Vagina (tissue), 2 donors: ENCODE measurements at regions not wholly inside any gene's neighbourhood (a gene's known extent, or its start where the extent isn't known, plus 50 kb on each side); places are given as distances from the start of the nearest gene placed in this dataset.

ENCODE experiments used
- DNase-seq, 2 donors: peaks; one replicate each; pipeline ENCODE4 v3.0.0-alpha.2; 2017; ENCODE audit errors: extremely low spot score in 2 of 2
- H3K27ac ChIP-seq: fragments of 200-600 bp; sonication (generic); one replicate; pipeline ENCODE4 v1.5.1; 2019
- H3K27me3 ChIP-seq: fragments of 200-600 bp; sonication (generic); one replicate; pipeline ENCODE4 v1.5.1; 2019
- H3K36me3 ChIP-seq, 2 donors: fragments of 200-600 bp; sonication (generic); one replicate each; pipeline ENCODE4 v1.5.1; 2017 to 2019
- H3K4me1 ChIP-seq: fragments of 200-600 bp; sonication (generic); one replicate; pipeline ENCODE4 v1.5.1; 2019
- H3K4me3 ChIP-seq, 2 donors: fragments of 200-600 bp; sonication (generic); 1 replicate in 1 of 2; 2 replicates in 1 of 2; pipeline ENCODE4 v1.5.1; 2016 to 2019
- H3K9me3 ChIP-seq: fragments of 200-600 bp; sonication (generic); one replicate; pipeline ENCODE4 v1.5.1; 2019
- POLR2A ChIP-seq, 2 donors: fragments of 450-650 bp; IDR thresholded peaks; one replicate each; pipeline ENCODE4 v1.6.1; 2017; ENCODE audit warnings: antibody characterized with exemption in 2 of 2, mild to moderate bottlenecking in 2 of 2, moderate library complexity in 2 of 2
- POLR2AphosphoS5 ChIP-seq, 2 donors: sonication (generic); formaldehyde crosslinking; IDR thresholded peaks; one replicate each; pipeline ENCODE4 v1.9.0; 2017; ENCODE audit warnings: antibody characterized with exemption in 2 of 2, mild to moderate bottlenecking in 2 of 2, low read depth in 1 of 2; ENCODE audit not compliant: insufficient read depth in 1 of 2
- intact Hi-C: fragments of 100-400 bp; cut with DNase I; formaldehyde crosslinking; loops from one replicate; pipeline ENCODE4 v1.15.1; 2023
- TF ChIP-seq, protein P1 (sequence below), 3 experiments: fragments of 450-650 bp in 2 of 3; fragments of 200-600 bp in 1 of 3; sonication (generic) in 1 of 3; IDR thresholded peaks; one replicate each; pipeline ENCODE4 v1.5.1; 2017 to 2019; ENCODE audit warnings: antibody characterized with exemption in 3 of 3, mild to moderate bottlenecking in 2 of 3, moderate library complexity in 2 of 3

DNA sequence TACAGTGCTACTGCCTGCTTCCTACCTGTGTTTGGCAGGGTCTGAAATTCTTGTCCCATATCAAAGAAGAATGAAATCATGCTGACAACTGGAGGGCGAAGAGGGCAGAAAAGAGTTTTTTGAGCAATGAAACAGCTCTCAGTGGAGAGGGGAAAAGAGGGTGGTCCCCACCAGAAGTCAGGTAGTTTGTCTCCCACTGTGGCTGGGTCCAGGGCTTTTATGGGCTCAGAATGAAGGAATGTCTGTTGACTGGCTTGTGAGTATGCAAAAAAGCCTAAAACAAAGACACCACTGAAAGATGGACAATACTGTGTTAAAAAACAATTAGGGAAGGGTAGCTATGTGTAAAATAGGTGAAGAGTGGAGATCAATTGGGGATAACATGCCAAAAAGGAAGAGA lies 115.0 kb downstream of the ADAM29 start:
- no peak for DNase-seq
- no peak overlapping the region for H3K4me3 ChIP-seq
- H3K27me3 ChIP-seq, result no peaks in the 10 kb centered on the region
- intact Hi-C loops, result no loop called here
- H3K36me3 ChIP-seq, result no peaks in the 10 kb centered on the region
- H3K27ac ChIP-seq, result no peak overlapping the region
- H3K4me1 ChIP-seq, result no peaks in the 10 kb centered on the region
- H3K9me3 ChIP-seq, result no peaks in the 10 kb centered on the region
- TF ChIP-seq, protein P1, sequence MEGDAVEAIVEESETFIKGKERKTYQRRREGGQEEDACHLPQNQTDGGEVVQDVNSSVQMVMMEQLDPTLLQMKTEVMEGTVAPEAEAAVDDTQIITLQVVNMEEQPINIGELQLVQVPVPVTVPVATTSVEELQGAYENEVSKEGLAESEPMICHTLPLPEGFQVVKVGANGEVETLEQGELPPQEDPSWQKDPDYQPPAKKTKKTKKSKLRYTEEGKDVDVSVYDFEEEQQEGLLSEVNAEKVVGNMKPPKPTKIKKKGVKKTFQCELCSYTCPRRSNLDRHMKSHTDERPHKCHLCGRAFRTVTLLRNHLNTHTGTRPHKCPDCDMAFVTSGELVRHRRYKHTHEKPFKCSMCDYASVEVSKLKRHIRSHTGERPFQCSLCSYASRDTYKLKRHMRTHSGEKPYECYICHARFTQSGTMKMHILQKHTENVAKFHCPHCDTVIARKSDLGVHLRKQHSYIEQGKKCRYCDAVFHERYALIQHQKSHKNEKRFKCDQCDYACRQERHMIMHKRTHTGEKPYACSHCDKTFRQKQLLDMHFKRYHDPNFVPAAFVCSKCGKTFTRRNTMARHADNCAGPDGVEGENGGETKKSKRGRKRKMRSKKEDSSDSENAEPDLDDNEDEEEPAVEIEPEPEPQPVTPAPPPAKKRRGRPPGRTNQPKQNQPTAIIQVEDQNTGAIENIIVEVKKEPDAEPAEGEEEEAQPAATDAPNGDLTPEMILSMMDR (IDR thresholded peaks at IDR 0.05), result no peak

DNA sequence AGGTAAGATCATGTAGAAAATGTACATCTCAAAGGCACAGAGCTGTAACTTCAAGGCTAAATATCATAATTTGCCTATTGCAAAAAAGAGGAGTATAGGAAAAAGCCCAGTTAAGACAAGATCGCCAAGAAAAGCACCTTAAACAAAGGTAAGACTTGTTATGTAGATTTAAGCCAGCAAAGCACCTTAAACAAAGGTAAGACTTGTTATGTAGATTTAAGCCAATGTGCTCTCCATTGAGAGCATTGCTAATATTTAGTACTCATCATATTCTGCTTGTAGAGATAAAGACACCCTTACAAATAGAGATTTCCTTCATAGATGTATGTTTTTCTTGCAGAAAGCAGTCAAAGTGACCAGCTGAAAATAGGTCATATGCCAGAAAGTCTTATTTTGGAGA lies 115.8 kb downstream of the ADAM29 start:
- H3K36me3 ChIP-seq, result no peaks in the 10 kb centered on the region
- H3K27me3 ChIP-seq, result no peaks in the 10 kb centered on the region
- no peak overlapping the region for H3K4me3 ChIP-seq
- TF ChIP-seq, protein P1 (IDR thresholded peaks at IDR 0.05), result no peak
- TF ChIP-seq POLR2A (IDR thresholded peaks at IDR 0.05), result no peak
- TF ChIP-seq POLR2AphosphoS5 (IDR thresholded peaks at IDR 0.05; ENCODE audit: insufficient read depth in 1 of 2, low read depth in 1 of 2), result no peak
- H3K9me3 ChIP-seq, result no peaks in the 10 kb centered on the region
- intact Hi-C loops, result no loop called here
- no peak overlapping the region for H3K27ac ChIP-seq
- H3K4me1 ChIP-seq, result no peaks in the 10 kb centered on the region
- no peak for DNase-seq

DNA sequence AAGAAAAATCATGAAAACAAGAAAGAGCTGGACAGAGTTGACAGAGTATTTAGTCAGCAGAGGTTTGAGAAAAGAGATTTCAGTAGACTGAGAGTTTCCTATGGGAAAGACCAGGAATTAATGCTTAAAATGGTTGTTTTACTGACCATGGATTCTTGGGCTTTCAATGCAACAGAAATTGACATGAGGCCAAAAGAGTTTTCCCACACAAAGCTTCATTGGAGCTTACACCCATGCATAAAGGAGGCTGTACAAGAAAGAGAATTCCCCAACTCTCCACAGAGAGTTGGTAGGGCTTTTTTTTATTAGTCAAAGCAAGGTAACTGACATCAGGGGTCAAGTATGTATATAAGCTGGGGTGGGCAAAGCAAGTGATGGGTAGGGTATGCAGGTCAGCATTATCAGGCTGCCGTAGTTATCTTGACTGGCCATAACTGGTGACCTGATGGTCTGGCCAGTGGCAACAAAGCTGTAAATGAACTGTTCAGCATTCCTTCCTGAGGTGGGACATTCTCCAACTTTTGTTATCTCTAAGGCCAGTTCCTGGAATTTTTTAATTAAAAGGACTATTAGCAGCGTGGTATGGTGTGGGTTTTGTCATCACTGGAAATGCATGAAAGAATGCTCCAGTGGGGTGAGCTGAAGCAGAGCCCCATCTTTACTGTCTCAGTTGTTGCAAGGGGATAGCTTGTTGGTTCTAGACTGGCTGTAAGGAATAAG lies 117.0 kb downstream of the ADAM29 start:
- no peaks in the 10 kb centered on the region for H3K4me1 ChIP-seq
- H3K27me3 ChIP-seq, result no peaks in the 10 kb centered on the region
- no peaks in the 10 kb centered on the region for H3K36me3 ChIP-seq
- H3K27ac ChIP-seq, result no peak overlapping the region
- H3K4me3 ChIP-seq, result no peak overlapping the region
- DNase-seq, result no peak
- TF ChIP-seq, protein P1 (IDR thresholded peaks at IDR 0.05), result no peak
- TF ChIP-seq POLR2AphosphoS5 (IDR thresholded peaks at IDR 0.05; ENCODE audit: insufficient read depth in 1 of 2, low read depth in 1 of 2) (no peak), POLR2A (IDR thresholded peaks at IDR 0.05) (no peak)
- intact Hi-C loops, result no loop called here
- H3K9me3 ChIP-seq, result no peaks in the 10 kb centered on the region

DNA sequence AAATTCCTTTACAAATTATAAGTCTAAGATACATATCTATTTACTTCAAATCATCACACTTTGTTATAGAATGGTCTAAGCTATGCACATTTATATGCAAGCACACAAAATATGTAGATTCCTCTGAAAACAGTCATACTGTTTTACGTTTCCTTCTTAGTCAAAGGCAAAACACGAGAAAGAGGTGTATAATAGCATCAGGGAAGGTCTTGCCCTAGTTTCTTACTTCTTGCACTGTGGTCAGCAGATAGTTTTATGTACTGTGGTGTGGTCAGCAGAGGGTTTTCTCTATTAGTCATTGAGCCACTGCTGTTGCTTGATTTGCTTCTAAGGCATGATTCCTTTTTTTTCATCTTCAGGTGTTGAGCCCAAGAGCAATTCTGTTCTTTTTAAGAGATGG lies 117.7 kb downstream of the ADAM29 start:
- Histone ChIP-seq H3K4me3 (no peak overlapping the region), H3K36me3 (no peaks in the 10 kb centered on the region), H3K27me3 (no peaks in the 10 kb centered on the region), H3K9me3 (no peaks in the 10 kb centered on the region), H3K4me1 (no peaks in the 10 kb centered on the region), H3K27ac (no peak overlapping the region)
- no peak for DNase-seq
- intact Hi-C loops, result no loop called here
- TF ChIP-seq POLR2AphosphoS5 (IDR thresholded peaks at IDR 0.05; ENCODE audit: insufficient read depth in 1 of 2, low read depth in 1 of 2) (no peak), POLR2A (IDR thresholded peaks at IDR 0.05) (no peak)
- TF ChIP-seq, protein P1 (IDR thresholded peaks at IDR 0.05), result no peak

DNA sequence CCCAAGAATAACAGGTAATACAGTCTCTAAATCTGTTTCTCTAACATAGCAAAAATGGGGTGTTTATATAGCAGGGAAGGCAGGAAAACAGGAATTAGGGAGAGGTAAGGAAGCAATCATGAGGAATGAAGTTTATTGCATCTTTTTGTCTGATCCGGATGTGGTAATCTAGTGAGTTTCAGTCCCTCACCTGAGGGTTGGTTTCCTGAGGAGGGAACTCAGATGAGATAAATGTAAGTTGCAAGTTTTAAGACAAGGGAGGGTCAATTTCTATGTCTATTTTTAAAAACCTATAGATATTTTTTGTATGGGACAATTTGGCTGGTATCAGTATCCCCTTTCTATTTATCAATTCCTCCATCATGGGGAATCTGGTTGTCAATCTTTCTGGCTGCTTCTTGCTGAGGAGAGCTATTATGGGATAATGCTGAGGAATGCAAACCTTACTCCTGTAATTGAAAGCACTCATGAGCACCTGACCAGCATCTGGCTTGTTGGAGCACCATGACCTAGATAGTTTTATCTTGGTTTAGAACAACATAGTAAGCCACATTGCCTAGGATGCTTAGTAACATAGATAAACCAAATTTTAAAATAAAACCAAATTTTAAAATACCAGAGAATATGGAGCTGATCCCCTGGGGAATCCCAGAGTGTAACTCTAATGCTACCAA lies 130.1 kb downstream of the ADAM29 start:
- Histone ChIP-seq H3K27me3 (no peaks in the 10 kb centered on the region), H3K4me1 (no peaks in the 10 kb centered on the region), H3K27ac (no peak overlapping the region), H3K4me3 (no peak overlapping the region), H3K9me3 (no peaks in the 10 kb centered on the region), H3K36me3 (no peaks in the 10 kb centered on the region)
- no peak for DNase-seq
- no peak for TF ChIP-seq POLR2A (IDR thresholded peaks at IDR 0.05)
- TF ChIP-seq POLR2AphosphoS5 (IDR thresholded peaks at IDR 0.05; ENCODE audit: insufficient read depth in 1 of 2, low read depth in 1 of 2), result no peak
- TF ChIP-seq, protein P1 (IDR thresholded peaks at IDR 0.05), result no peak
- intact Hi-C loops, result no loop called here
